ENCODE measurements at regions not wholly inside any gene's neighbourhood (a gene's known extent, or its start where the extent isn't known, plus 50 kb on each side); places are given as distances from the start of the nearest gene placed in this dataset.

DNA sequence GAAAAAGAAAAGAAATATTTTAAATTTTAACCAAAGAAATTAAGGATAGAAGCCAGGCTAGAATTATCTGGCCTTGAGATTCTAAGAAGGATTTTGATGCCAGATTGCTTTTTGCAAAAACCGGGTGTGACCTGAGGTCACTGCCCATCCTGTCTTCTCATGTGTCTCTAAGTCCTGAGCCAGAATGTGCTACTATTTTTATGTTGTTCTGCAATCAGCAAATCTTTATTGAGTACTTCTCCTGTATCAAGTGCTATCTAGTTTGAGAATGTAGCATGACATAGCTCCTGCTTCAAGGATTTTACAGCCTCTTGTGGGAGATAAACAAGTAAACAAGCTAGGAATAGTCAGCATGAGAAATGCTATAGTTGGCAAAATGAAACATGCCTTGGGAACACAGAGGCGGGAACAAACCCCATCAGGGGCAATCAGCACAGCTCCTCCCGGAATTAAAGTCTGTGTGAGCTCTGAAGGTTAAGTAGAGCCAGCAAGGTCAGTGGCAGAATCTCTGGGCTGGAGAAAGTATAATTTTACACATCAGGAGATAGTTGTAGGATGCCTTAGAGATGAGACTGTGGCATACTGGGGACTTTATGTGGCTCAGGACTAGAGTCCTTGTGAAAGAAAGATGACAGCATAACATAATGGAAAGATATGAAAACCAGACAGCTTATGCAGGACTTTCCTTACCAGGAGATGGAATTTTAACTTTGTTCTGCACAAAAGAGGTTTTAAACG is 899.5 kb upstream of the SLC10A2 start:
- Mint-ChIP-seq H3K4me3 (ENCODE audit: unreplicated experiment) (no peak overlapping the region), H3K27ac (ENCODE audit: unreplicated experiment) (no peak overlapping the region), H3K4me1 (ENCODE audit: low read depth) (no peaks in the 10 kb centered on the region), H3K9me3 (ENCODE audit: low read depth) (peaks cover 4% of the 10 kb centered on the region), H3K27me3 (ENCODE audit: low read depth) (no peaks in the 10 kb centered on the region), H3K36me3 (ENCODE audit: low read depth) (no peaks in the 10 kb centered on the region)
- no peak for DNase-seq (ENCODE audit: low spot score)
- TF ChIP-seq, protein P1, sequence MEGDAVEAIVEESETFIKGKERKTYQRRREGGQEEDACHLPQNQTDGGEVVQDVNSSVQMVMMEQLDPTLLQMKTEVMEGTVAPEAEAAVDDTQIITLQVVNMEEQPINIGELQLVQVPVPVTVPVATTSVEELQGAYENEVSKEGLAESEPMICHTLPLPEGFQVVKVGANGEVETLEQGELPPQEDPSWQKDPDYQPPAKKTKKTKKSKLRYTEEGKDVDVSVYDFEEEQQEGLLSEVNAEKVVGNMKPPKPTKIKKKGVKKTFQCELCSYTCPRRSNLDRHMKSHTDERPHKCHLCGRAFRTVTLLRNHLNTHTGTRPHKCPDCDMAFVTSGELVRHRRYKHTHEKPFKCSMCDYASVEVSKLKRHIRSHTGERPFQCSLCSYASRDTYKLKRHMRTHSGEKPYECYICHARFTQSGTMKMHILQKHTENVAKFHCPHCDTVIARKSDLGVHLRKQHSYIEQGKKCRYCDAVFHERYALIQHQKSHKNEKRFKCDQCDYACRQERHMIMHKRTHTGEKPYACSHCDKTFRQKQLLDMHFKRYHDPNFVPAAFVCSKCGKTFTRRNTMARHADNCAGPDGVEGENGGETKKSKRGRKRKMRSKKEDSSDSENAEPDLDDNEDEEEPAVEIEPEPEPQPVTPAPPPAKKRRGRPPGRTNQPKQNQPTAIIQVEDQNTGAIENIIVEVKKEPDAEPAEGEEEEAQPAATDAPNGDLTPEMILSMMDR (IDR thresholded peaks at IDR 0.05) = no peak

- TF ChIP-seq, protein P1 (IDR thresholded peaks at IDR 0.05) = no peak
- H3K27me3 Mint-ChIP-seq (ENCODE audit: low read depth) = no peaks in the 10 kb centered on the region
Observed at GRCh38 chr13:103961784-103962183, 895.6 kb upstream of the SLC10A2 start.

GRCh38 chr13:103961129-103961528 is 894.9 kb upstream of the SLC10A2 start:
- no peak overlapping the region for H3K27ac Mint-ChIP-seq (ENCODE audit: unreplicated experiment)
- H3K4me1 Mint-ChIP-seq (ENCODE audit: low read depth) = no peaks in the 10 kb centered on the region
- DNase-seq (ENCODE audit: low spot score) = no peak
- no peaks in the 10 kb centered on the region for H3K36me3 Mint-ChIP-seq (ENCODE audit: low read depth)
- peaks cover 4% of the 10 kb centered on the region for H3K9me3 Mint-ChIP-seq (ENCODE audit: low read depth)
- H3K4me3 Mint-ChIP-seq (ENCODE audit: unreplicated experiment) = no peak overlapping the region
- TF ChIP-seq, protein P1 (IDR thresholded peaks at IDR 0.05) = no peak
- H3K27me3 Mint-ChIP-seq (ENCODE audit: low read depth) = no peaks in the 10 kb centered on the region

More at GRCh38 chr13:103961784-103962183, 895.6 kb upstream of the SLC10A2 start:
- no peaks in the 10 kb centered on the region for H3K4me1 Mint-ChIP-seq (ENCODE audit: low read depth)
- peaks cover 4% of the 10 kb centered on the region for H3K9me3 Mint-ChIP-seq (ENCODE audit: low read depth)
- H3K4me3 Mint-ChIP-seq (ENCODE audit: unreplicated experiment) = no peak overlapping the region
- H3K27ac Mint-ChIP-seq (ENCODE audit: unreplicated experiment) = no peak overlapping the region
- no peak for DNase-seq (ENCODE audit: low spot score)
- H3K36me3 Mint-ChIP-seq (ENCODE audit: low read depth) = no peaks in the 10 kb centered on the region

- Mint-ChIP-seq H3K27me3 (ENCODE audit: low read depth) (no peaks in the 10 kb centered on the region), H3K4me3 (ENCODE audit: unreplicated experiment) (no peak overlapping the region), H3K27ac (ENCODE audit: unreplicated experiment) (no peak overlapping the region), H3K9me3 (ENCODE audit: low read depth) (peaks cover 4% of the 10 kb centered on the region), H3K36me3 (ENCODE audit: low read depth) (no peaks in the 10 kb centered on the region), H3K4me1 (ENCODE audit: low read depth) (no peaks in the 10 kb centered on the region)
- DNase-seq (ENCODE audit: low spot score) = no peak
- TF ChIP-seq, protein P1 (IDR thresholded peaks at IDR 0.05) = no peak
Observed at GRCh38 chr13:103960001-103960400, 893.8 kb upstream of the SLC10A2 start.

DNA sequence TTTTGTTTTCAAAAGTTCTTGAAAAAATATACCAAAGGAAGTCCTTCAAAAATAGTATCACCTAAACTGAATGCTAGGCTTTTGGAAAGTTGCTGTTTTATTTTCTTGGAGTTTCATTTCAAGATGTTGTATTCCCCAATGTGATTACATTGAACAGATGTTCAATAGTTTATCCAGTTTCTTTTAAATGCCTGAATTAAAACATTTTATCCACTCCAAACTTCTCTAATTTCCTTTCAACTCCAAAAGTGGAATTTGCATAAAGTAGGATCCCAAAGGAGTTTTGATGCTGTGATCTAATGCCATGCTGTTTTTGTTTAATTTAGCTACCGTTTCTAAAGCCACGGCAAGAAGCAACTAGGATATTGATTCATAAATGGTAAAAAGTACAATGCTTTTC is 892.5 kb upstream of the SLC10A2 start:
- no peaks in the 10 kb centered on the region for H3K27me3 Mint-ChIP-seq (ENCODE audit: low read depth)
- H3K4me1 Mint-ChIP-seq (ENCODE audit: low read depth) = no peaks in the 10 kb centered on the region
- H3K27ac Mint-ChIP-seq (ENCODE audit: unreplicated experiment) = no peak overlapping the region
- TF ChIP-seq, protein P1 (IDR thresholded peaks at IDR 0.05) = no peak
- H3K9me3 Mint-ChIP-seq (ENCODE audit: low read depth) = peaks cover under 1% of the 10 kb centered on the region
- DNase-seq (ENCODE audit: low spot score) = no peak
- H3K4me3 Mint-ChIP-seq (ENCODE audit: unreplicated experiment) = no peak overlapping the region
- H3K36me3 Mint-ChIP-seq (ENCODE audit: low read depth) = no peaks in the 10 kb centered on the region

Measured in chondrocyte (in vitro differentiated cells).